MM.1S (cell line): ENCODE measurements at regions not wholly inside any gene's neighbourhood (a gene's known extent, or its start where the extent isn't known, plus 50 kb on each side); places are given as distances from the start of the nearest gene placed in this dataset.

Source experiments
- DNase-seq: peaks from one replicate; pipeline ENCODE4 v3.0.0-alpha.2; 2015
- H2AFZ ChIP-seq: fragments of 300-600 bp; sonication (generic); 2 replicates; pipeline ENCODE4 v1.6.0; 2016; ENCODE audit warnings: antibody characterized with exemption, low read length
- H3F3A ChIP-seq: fragments of 300-600 bp; sonication (generic); 2 replicates; pipeline ENCODE4 v1.6.1; 2016; ENCODE audit warnings: mild to moderate bottlenecking, antibody characterized with exemption, low read length, moderate library complexity, mixed read lengths; ENCODE audit not compliant: insufficient read depth
- H3K27ac ChIP-seq: fragments of 300-600 bp; sonication (generic); 2 replicates; pipeline ENCODE4 v1.5.1; 2016; ENCODE audit warnings: mild to moderate bottlenecking, low read length
- H3K27me3 ChIP-seq: fragments of 300-600 bp; sonication (generic); replicated peaks from 2 replicates; pipeline ENCODE4 v1.6.0; 2016; ENCODE audit warnings: low read length; ENCODE audit not compliant: insufficient read depth
- H3K36me3 ChIP-seq: fragments of 300-600 bp; sonication (generic); replicated peaks from 2 replicates; pipeline ENCODE4 v1.6.1; 2016; ENCODE audit warnings: mild to moderate bottlenecking, low read length, mixed read lengths; ENCODE audit not compliant: insufficient read depth
- H3K4me1 ChIP-seq: fragments of 300-600 bp; sonication (generic); 2 replicates; pipeline ENCODE4 v1.6.1; 2016; ENCODE audit warnings: low read length, mixed read lengths
- H3K4me2 ChIP-seq: fragments of 300-600 bp; sonication (generic); 2 replicates; pipeline ENCODE4 v1.6.0; 2016; ENCODE audit warnings: low read depth, low read length
- H3K4me3 ChIP-seq: fragments of 300-600 bp; sonication (generic); 2 replicates; pipeline ENCODE4 v1.5.1; 2016; ENCODE audit warnings: low read length, mixed read lengths
- H3K79me2 ChIP-seq: fragments of 300-600 bp; sonication (generic); 2 replicates; pipeline ENCODE4 v1.6.1; 2016; ENCODE audit warnings: mixed run types, low read length, mixed read lengths
- H3K9ac ChIP-seq: fragments of 300-600 bp; sonication (generic); 2 replicates; pipeline ENCODE4 v1.6.1; 2016; ENCODE audit warnings: low read length, mixed read lengths
- H3K9me2 ChIP-seq: fragments of 300-600 bp; sonication (generic); replicated peaks from 2 replicates; pipeline ENCODE4 v1.6.1; 2016; ENCODE audit warnings: mild to moderate bottlenecking, low read length, mixed read lengths; ENCODE audit not compliant: insufficient read depth
- H3K9me3 ChIP-seq: fragments of 300-600 bp; sonication (generic); replicated peaks from 2 replicates; pipeline ENCODE4 v1.6.1; 2016; ENCODE audit warnings: mild to moderate bottlenecking, low read length, mixed read lengths; ENCODE audit not compliant: insufficient read depth
- H4K20me1 ChIP-seq: fragments of 300-600 bp; sonication (generic); 2 replicates; pipeline ENCODE4 v1.6.1; 2016; ENCODE audit warnings: mild to moderate bottlenecking, low read length, moderate library complexity, mixed read lengths; ENCODE audit not compliant: insufficient read depth
- CTCF ChIP-seq: fragments of 300-600 bp; sonication (generic); IDR thresholded peaks from 2 replicates; pipeline ENCODE4 v1.5.1; 2016; ENCODE audit warnings: antibody characterized with exemption, low read length, mixed read lengths
- EZH2 ChIP-seq: fragments of 300-600 bp; sonication (generic); optimal IDR thresholded peaks from 2 replicates; pipeline ENCODE3; 2017; ENCODE audit warnings: low read depth, mild to moderate bottlenecking, antibody characterized with exemption, low read length, mixed read lengths
- EZH2phosphoT487 ChIP-seq: fragments of 300-600 bp; sonication (generic); IDR thresholded peaks from 2 replicates; pipeline ENCODE4 v1.6.1; 2018; ENCODE audit warnings: antibody characterized with exemption, low read length

DNA sequence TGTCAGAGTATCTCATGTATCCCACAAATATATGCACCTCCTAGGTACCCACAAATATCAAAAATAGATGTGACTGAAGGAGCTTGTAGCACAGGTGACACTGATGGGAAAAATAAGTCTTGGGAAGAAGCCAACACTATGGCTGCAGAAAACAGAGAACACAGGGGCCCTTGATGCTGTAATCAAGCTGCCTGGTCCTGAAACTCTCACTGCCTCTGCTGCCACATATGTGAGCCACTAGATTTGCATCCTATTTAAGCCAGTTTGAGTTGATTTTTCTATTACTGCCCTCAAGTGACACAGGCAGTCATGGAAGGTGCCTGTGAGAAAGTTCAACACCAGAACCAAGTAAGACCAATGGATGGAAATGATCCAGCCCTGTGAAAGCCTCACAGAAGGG is 720.8 kb downstream of the UQCRFS1 start:
- no peaks in the 10 kb centered on the region for H3K27me3 ChIP-seq
- no peaks in the 10 kb centered on the region for H3K9me2 ChIP-seq
- H3K9me3 ChIP-seq, result no peaks in the 10 kb centered on the region
- no peaks in the 10 kb centered on the region for H4K20me1 ChIP-seq
- no peak overlapping the region for H3K27ac ChIP-seq
- peaks cover 36% of the 10 kb centered on the region for H3K4me1 ChIP-seq
- no peak overlapping the region for H3K4me3 ChIP-seq
- H3K9ac ChIP-seq, result no peak overlapping the region
- TF ChIP-seq CTCF, result no peak
- no peak for TF ChIP-seq EZH2
- TF ChIP-seq EZH2phosphoT487, result no peak
- no peak overlapping the region for H2AFZ ChIP-seq
- H3K79me2 ChIP-seq, result peaks cover 17% of the 10 kb centered on the region
- peaks cover 20% of the 10 kb centered on the region for H3F3A ChIP-seq
- peak overlapping the region; percentile 18; the same call in 1 of the 2 replicates for H3K4me2 ChIP-seq
- H3K36me3 ChIP-seq, result no peaks in the 10 kb centered on the region
- peak; percentile 21 for DNase-seq

- peaks cover 10% of the 10 kb centered on the region for H3K79me2 ChIP-seq
- H3K27me3 ChIP-seq, result no peaks in the 10 kb centered on the region
- H3K4me3 ChIP-seq, result no peak overlapping the region
- no peak for DNase-seq
- no peaks in the 10 kb centered on the region for H4K20me1 ChIP-seq
- no peak overlapping the region for H2AFZ ChIP-seq
- peaks cover 26% of the 10 kb centered on the region for H3F3A ChIP-seq
- H3K4me1 ChIP-seq, result peaks cover 46% of the 10 kb centered on the region
- no peaks in the 10 kb centered on the region for H3K9me2 ChIP-seq
- H3K27ac ChIP-seq, result no peak overlapping the region
- H3K9ac ChIP-seq, result no peak overlapping the region
- no peaks in the 10 kb centered on the region for H3K9me3 ChIP-seq
- no peaks in the 10 kb centered on the region for H3K36me3 ChIP-seq
- TF ChIP-seq CTCF, result no peak
- TF ChIP-seq EZH2, result no peak
- no peak for TF ChIP-seq EZH2phosphoT487
- H3K4me2 ChIP-seq, result no peak overlapping the region
Observed at GRCh38 chr19:28489776-28490175, 723.2 kb downstream of the UQCRFS1 start.

DNA sequence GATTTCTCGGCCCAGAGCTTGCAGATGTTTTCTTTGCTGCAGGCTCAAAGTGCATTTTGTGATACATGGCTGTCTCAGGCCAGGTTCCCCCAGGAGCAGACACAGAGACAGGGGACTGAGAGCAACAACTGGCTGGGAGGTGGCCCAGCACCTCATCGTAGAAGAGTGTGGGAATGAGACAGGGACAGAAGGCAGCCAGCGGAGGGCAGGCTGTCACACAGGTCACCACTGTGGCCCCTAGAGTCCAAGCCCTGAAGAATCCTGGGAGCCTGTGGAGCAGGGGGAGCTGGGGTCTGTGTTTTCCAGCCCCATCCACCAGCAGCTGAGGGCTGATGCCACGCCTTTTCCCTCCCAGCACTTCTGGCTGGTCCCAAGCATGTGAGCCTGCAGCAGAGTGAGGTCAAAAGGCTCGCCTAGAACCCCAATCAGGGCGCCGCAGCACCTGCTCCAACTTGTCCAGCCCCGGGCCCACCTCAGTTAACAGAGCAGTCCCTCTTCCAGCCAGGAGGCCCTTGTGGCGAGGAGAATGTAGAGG is 723.8 kb downstream of the UQCRFS1 start:
- Histone ChIP-seq H3K27ac (peak overlapping the region; percentile 94; the same call in 1 of the 2 replicates), H3K4me3 (no peak overlapping the region), H3K27me3 (no peaks in the 10 kb centered on the region), H2AFZ (no peak overlapping the region), H3K4me2 (no peak overlapping the region), H3K79me2 (peaks cover 9% of the 10 kb centered on the region; the same call in 1 of the 2 replicates), H3K9ac (no peak overlapping the region; the same call in 1 of the 2 replicates), H3K36me3 (no peaks in the 10 kb centered on the region), H3K9me3 (no peaks in the 10 kb centered on the region), H3F3A (peaks cover 26% of the 10 kb centered on the region), H4K20me1 (no peaks in the 10 kb centered on the region), H3K9me2 (no peaks in the 10 kb centered on the region), H3K4me1 (peaks cover 46% of the 10 kb centered on the region)
- DNase-seq, result no peak
- TF ChIP-seq CTCF (no peak), EZH2 (no peak), EZH2phosphoT487 (no peak)
